ENCODE measurements at regions not wholly inside any gene's neighbourhood (a gene's known extent, or its start where the extent isn't known, plus 50 kb on each side); places are given as distances from the start of the nearest gene placed in this dataset.

DNA sequence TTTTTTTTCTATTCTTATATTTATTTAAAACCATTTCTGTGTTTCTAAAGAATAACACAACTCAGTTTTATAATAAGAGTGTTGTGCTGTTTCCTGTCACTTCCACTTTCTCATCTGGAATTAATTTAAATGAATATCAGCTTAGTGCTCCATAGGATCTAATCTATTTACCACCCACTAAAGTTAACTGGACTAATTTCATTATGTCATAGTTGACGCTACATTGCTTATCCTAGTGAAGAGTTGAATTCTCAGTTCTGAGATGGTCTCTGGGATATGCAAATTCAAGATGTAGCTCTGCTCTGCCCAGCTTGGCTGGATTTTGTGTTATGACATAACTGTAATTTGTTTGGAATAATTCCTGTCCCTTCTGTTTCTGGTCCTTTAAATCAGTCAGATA, 380.1 kb downstream of the METTL15 start:
- ATAC-seq = no peak
- intact Hi-C loops (cut with micrococcal nuclease) = no loop called here
- no peaks in the 10 kb centered on the region for H3K27me3 ChIP-seq (ENCODE audit: insufficient read depth, low read length)
- no TSS peak for BruUV-seq (replicated peaks)
- TF ChIP-seq CEBPB (IDR thresholded peaks at IDR 0.05; ENCODE audit: low read depth) = no peak
- TF ChIP-seq, protein P1, sequence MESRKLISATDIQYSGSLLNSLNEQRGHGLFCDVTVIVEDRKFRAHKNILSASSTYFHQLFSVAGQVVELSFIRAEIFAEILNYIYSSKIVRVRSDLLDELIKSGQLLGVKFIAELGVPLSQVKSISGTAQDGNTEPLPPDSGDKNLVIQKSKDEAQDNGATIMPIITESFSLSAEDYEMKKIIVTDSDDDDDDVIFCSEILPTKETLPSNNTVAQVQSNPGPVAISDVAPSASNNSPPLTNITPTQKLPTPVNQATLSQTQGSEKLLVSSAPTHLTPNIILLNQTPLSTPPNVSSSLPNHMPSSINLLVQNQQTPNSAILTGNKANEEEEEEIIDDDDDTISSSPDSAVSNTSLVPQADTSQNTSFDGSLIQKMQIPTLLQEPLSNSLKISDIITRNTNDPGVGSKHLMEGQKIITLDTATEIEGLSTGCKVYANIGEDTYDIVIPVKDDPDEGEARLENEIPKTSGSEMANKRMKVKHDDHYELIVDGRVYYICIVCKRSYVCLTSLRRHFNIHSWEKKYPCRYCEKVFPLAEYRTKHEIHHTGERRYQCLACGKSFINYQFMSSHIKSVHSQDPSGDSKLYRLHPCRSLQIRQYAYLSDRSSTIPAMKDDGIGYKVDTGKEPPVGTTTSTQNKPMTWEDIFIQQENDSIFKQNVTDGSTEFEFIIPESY (IDR thresholded peaks at IDR 0.05; ENCODE audit: extremely low read depth, insufficient replicate concordance, low read length) = no peak
- TF ChIP-seq EZH2 (IDR thresholded peaks at IDR 0.05) = no peak
- no peak for TF ChIP-seq JUND (IDR thresholded peaks at IDR 0.05)
- TF ChIP-seq RAD21 (IDR thresholded peaks at IDR 0.05; ENCODE audit: low read depth) = no peak
- TF ChIP-seq, protein P2, sequence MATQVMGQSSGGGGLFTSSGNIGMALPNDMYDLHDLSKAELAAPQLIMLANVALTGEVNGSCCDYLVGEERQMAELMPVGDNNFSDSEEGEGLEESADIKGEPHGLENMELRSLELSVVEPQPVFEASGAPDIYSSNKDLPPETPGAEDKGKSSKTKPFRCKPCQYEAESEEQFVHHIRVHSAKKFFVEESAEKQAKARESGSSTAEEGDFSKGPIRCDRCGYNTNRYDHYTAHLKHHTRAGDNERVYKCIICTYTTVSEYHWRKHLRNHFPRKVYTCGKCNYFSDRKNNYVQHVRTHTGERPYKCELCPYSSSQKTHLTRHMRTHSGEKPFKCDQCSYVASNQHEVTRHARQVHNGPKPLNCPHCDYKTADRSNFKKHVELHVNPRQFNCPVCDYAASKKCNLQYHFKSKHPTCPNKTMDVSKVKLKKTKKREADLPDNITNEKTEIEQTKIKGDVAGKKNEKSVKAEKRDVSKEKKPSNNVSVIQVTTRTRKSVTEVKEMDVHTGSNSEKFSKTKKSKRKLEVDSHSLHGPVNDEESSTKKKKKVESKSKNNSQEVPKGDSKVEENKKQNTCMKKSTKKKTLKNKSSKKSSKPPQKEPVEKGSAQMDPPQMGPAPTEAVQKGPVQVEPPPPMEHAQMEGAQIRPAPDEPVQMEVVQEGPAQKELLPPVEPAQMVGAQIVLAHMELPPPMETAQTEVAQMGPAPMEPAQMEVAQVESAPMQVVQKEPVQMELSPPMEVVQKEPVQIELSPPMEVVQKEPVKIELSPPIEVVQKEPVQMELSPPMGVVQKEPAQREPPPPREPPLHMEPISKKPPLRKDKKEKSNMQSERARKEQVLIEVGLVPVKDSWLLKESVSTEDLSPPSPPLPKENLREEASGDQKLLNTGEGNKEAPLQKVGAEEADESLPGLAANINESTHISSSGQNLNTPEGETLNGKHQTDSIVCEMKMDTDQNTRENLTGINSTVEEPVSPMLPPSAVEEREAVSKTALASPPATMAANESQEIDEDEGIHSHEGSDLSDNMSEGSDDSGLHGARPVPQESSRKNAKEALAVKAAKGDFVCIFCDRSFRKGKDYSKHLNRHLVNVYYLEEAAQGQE (IDR thresholded peaks at IDR 0.05; ENCODE audit: low read depth) = no peak
- TF ChIP-seq ELF1 (IDR thresholded peaks at IDR 0.05; ENCODE audit: borderline replicate concordance, low read depth) = no peak
- no peak for TF ChIP-seq SRF (IDR thresholded peaks at IDR 0.05; ENCODE audit: low read depth)
- TF ChIP-seq YY1 (IDR thresholded peaks at IDR 0.05; ENCODE audit: extremely low read depth, insufficient replicate concordance, low read depth, low read length) = no peak
- no peak for TF ChIP-seq POLR2AphosphoS5 (IDR thresholded peaks at IDR 0.05; ENCODE audit: low read depth, low read length)
- no peak for TF ChIP-seq ZNF274 (IDR thresholded peaks at IDR 0.05; ENCODE audit: low read depth, low read length)
- TF ChIP-seq, protein P3, sequence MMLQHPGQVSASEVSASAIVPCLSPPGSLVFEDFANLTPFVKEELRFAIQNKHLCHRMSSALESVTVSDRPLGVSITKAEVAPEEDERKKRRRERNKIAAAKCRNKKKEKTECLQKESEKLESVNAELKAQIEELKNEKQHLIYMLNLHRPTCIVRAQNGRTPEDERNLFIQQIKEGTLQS (IDR thresholded peaks at IDR 0.05) = no peak
- TF ChIP-seq SP1 (IDR thresholded peaks at IDR 0.05; ENCODE audit: low read depth) = no peak
- TF ChIP-seq, protein P4, sequence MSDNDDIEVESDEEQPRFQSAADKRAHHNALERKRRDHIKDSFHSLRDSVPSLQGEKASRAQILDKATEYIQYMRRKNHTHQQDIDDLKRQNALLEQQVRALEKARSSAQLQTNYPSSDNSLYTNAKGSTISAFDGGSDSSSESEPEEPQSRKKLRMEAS (IDR thresholded peaks at IDR 0.05) = no peak
- no peak for TF ChIP-seq FOSL1 (IDR thresholded peaks at IDR 0.05; ENCODE audit: low read depth)
- no peak for TF ChIP-seq CBX3 (IDR thresholded peaks at IDR 0.05; ENCODE audit: low read depth)
- TF ChIP-seq, protein P5, sequence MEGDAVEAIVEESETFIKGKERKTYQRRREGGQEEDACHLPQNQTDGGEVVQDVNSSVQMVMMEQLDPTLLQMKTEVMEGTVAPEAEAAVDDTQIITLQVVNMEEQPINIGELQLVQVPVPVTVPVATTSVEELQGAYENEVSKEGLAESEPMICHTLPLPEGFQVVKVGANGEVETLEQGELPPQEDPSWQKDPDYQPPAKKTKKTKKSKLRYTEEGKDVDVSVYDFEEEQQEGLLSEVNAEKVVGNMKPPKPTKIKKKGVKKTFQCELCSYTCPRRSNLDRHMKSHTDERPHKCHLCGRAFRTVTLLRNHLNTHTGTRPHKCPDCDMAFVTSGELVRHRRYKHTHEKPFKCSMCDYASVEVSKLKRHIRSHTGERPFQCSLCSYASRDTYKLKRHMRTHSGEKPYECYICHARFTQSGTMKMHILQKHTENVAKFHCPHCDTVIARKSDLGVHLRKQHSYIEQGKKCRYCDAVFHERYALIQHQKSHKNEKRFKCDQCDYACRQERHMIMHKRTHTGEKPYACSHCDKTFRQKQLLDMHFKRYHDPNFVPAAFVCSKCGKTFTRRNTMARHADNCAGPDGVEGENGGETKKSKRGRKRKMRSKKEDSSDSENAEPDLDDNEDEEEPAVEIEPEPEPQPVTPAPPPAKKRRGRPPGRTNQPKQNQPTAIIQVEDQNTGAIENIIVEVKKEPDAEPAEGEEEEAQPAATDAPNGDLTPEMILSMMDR (IDR thresholded peaks at IDR 0.05 in 2 of 3, conservative IDR thresholded peaks at IDR 0.05 in 1 of 3; ENCODE audit: borderline replicate concordance in 1 of 3, insufficient read depth in 1 of 3, low read depth in 2 of 3, low read length in 2 of 3) = no peak
- no peak for TF ChIP-seq EGR1 (IDR thresholded peaks at IDR 0.05; ENCODE audit: low read depth)
- TF ChIP-seq EZH2phosphoT487 (IDR thresholded peaks at IDR 0.05; ENCODE audit: borderline replicate concordance) = no peak
- TF ChIP-seq TCF7L2 (IDR thresholded peaks at IDR 0.05; ENCODE audit: borderline replicate concordance, extremely low read depth, insufficient read depth, insufficient read length) = no peak
- no peak overlapping the region for H3K9ac ChIP-seq (ENCODE audit: low read length)
- no peak overlapping the region for H3K4me3 ChIP-seq (replicated peaks in 1 of 2; ENCODE audit: low read depth in 1 of 2, low read length in 2 of 2)
- no peaks in the 10 kb centered on the region for H4K20me1 ChIP-seq (ENCODE audit: insufficient read depth)
- no peak overlapping the region for H3K4me2 ChIP-seq (ENCODE audit: low read length)
- H3K4me1 ChIP-seq (ENCODE audit: control insufficient read depth in 1 of 2, insufficient read depth in 2 of 2, low read length in 2 of 2) = no peaks in the 10 kb centered on the region
- H2AFZ ChIP-seq (ENCODE audit: low read depth, low read length, poor library complexity, severe bottlenecking) = no peak overlapping the region
- ChIA-PET CTCF (interaction anchor here (0.6 kb wide), 1 partner anchor 294 kb away, joined by 3 read pairs; no protein-coding TSS in a partner anchor), RAD21 (ENCODE audit: low non-redundant PET in 1 of 2, low total read pairs in 2 of 2, uncharacterized antibody in 2 of 2, unreplicated experiment in 2 of 2) (no interaction called here), POLR2A (no interaction called here)
- DNase-seq (ENCODE audit: low read depth, low spot score) = no peak
- H3K27ac ChIP-seq (ENCODE audit: low read depth, low read length) = no peak overlapping the region
- H3K9me3 ChIP-seq (ENCODE audit: control insufficient read depth in 1 of 2, insufficient read depth in 1 of 2, low read depth in 1 of 2, low read length in 2 of 2) = no peaks in the 10 kb centered on the region
- no peaks in the 10 kb centered on the region for H3K36me3 ChIP-seq (ENCODE audit: control insufficient read depth in 1 of 2, insufficient read depth in 2 of 2, low read length in 2 of 2)
- H3K79me2 ChIP-seq (ENCODE audit: insufficient read depth, low read length) = no peaks in the 10 kb centered on the region
- no peaks in the 10 kb centered on the region for H3K9me2 ChIP-seq (ENCODE audit: insufficient read depth)
